ENCODE measurements at regions not wholly inside any gene's neighbourhood (a gene's known extent, or its start where the extent isn't known, plus 50 kb on each side); places are given as distances from the start of the nearest gene placed in this dataset.
"Not testable (repeated sequence)": the region's sequence is repeated elsewhere in the genome, so short reads cannot be mapped to it uniquely, and the experiment has no call there.

DNA sequence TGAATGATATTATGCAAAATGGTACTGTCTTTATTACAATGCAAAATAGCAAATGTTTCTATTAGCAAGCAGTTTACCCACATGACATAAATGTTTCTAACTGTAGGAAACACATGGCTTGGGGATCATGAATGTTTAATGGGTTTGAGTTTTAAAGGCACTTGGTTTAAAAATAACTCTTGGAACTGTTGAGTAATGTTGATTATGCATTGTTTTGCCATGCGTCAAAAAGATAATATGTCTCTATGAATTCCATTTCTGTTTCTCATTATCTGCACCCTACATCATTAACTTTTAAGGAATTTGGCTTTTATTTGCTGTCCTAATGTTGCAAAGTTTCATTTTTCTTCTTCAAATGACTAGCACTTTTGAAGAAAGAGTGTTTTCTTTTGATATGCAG lies 1355.5 kb downstream of the SUCLG1 start:
- no peak for TF ChIP-seq EZH2phosphoT487 (IDR thresholded peaks at IDR 0.05; ENCODE audit: borderline replicate concordance, low read length)
- no peak for TF ChIP-seq EZH2 (IDR thresholded peaks at IDR 0.05; ENCODE audit: low read length, unreplicated experiment)
- TF ChIP-seq, protein P1, sequence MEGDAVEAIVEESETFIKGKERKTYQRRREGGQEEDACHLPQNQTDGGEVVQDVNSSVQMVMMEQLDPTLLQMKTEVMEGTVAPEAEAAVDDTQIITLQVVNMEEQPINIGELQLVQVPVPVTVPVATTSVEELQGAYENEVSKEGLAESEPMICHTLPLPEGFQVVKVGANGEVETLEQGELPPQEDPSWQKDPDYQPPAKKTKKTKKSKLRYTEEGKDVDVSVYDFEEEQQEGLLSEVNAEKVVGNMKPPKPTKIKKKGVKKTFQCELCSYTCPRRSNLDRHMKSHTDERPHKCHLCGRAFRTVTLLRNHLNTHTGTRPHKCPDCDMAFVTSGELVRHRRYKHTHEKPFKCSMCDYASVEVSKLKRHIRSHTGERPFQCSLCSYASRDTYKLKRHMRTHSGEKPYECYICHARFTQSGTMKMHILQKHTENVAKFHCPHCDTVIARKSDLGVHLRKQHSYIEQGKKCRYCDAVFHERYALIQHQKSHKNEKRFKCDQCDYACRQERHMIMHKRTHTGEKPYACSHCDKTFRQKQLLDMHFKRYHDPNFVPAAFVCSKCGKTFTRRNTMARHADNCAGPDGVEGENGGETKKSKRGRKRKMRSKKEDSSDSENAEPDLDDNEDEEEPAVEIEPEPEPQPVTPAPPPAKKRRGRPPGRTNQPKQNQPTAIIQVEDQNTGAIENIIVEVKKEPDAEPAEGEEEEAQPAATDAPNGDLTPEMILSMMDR (conservative IDR thresholded peaks at IDR 0.05; ENCODE audit: low read depth, low read length): no peak
- Histone ChIP-seq H4K20me1 (ENCODE audit: low read length) (no peaks in the 10 kb centered on the region), H3K9me2 (replicated peaks; ENCODE audit: low read length) (no peaks in the 10 kb centered on the region), H3K27ac (ENCODE audit: low read length) (peak overlapping the region; percentile 33), H3K27me3 (ENCODE audit: low read length) (no peaks in the 10 kb centered on the region), H3K79me2 (ENCODE audit: low read length) (no peaks in the 10 kb centered on the region), H3K4me1 (ENCODE audit: insufficient read depth, low read length) (peaks cover 18% of the 10 kb centered on the region), H2AFZ (ENCODE audit: low read length) (peak overlapping the region; percentile 19), H3K4me3 (ENCODE audit: low read length) (0 out of 2 replicates have a peak overlapping the region, but pooled peaks have one; percentile 17), H3K36me3 (ENCODE audit: low read depth, low read length) (no peaks in the 10 kb centered on the region), H3F3A (ENCODE audit: low read length, unreplicated experiment) (no peaks in the 10 kb centered on the region), H3K9ac (ENCODE audit: low read length) (no peak overlapping the region), H3K9me3 (ENCODE audit: low read length) (no peaks in the 10 kb centered on the region), H3K4me2 (ENCODE audit: low read length) (peak overlapping the region; percentile 29)
- POLR2A ChIA-PET (ENCODE audit: unreplicated experiment): no interaction called here
- DNase-seq (peak; percentile 84), ATAC-seq (peak; percentile 77)
- intact Hi-C loops (cut with micrococcal nuclease): loop anchor here (1.0 kb wide), 1 partner anchor 110 kb away; no protein-coding TSS in a partner anchor
- CTCF ChIA-PET: no interaction called here
- BruUV-seq (replicated peaks): no TSS peak

DNA sequence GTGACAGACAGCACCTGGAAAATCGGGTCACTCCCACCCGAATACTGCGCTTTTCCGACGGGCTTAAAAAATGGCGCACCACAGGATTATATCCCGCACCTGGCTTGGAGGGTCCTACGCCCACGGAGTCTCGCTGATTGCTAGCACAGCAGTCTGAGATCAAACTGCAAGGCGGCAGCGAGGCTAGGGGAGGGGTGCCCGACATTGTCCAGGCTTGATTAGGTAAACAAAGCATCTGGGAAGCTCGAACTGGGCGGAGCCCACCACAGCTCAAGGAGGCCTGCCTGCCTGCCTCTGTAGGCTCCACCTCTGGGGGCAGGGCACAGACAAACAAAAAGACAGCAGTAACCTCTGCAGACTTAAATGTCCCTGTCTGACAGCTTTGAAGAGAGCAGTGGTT lies 1370.0 kb downstream of the SUCLG1 start:
- POLR2A ChIA-PET (ENCODE audit: unreplicated experiment); BruUV-seq (replicated peaks): not testable (repeated sequence)

DNA sequence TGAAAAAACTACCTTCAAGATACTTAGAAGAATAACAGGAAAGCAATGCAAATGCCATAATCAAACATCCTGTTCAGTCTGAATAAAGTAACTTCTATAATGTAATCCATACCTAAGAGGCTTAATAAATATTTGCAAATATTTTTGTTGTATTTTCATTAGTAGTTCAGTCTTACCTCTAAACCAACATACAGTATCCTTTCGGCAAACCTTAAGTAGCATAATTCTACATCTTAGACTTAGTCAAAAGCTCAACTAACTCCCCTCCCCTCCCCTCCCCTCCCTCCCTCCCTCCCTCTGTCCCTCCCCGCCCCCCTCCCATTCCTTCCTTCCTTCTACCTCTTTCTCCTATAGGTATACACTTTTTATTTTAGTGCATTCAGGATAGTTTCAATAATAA lies 1373.2 kb downstream of the SUCLG1 start:
- POLR2A ChIA-PET (ENCODE audit: unreplicated experiment): no interaction called here
- DNase-seq (no peak), ATAC-seq (no peak)
- no peak overlapping the region for H3K4me3 ChIP-seq (ENCODE audit: low read length)
- H2AFZ ChIP-seq (ENCODE audit: low read length): no peak overlapping the region
- CTCF ChIA-PET: no interaction called here
- no peak overlapping the region for H3K4me2 ChIP-seq (ENCODE audit: low read length)
- H3K9me2 ChIP-seq (replicated peaks; ENCODE audit: low read length): no peaks in the 10 kb centered on the region; the same call in 1 of the 2 replicates
- H3F3A ChIP-seq (ENCODE audit: low read length, unreplicated experiment): no peaks in the 10 kb centered on the region
- no peaks in the 10 kb centered on the region for H3K36me3 ChIP-seq (ENCODE audit: low read depth, low read length)
- no peaks in the 10 kb centered on the region for H3K79me2 ChIP-seq (ENCODE audit: low read length)
- no peak overlapping the region for H3K9ac ChIP-seq (ENCODE audit: low read length)
- BruUV-seq (replicated peaks): no TSS peak
- TF ChIP-seq EZH2phosphoT487 (IDR thresholded peaks at IDR 0.05; ENCODE audit: borderline replicate concordance, low read length) (no peak), EZH2 (IDR thresholded peaks at IDR 0.05; ENCODE audit: low read length, unreplicated experiment) (no peak)
- TF ChIP-seq, protein P1 (conservative IDR thresholded peaks at IDR 0.05; ENCODE audit: low read depth, low read length): no peak
- H3K27ac ChIP-seq (ENCODE audit: low read length): no peak overlapping the region
- no peaks in the 10 kb centered on the region for H3K4me1 ChIP-seq (ENCODE audit: insufficient read depth, low read length)
- intact Hi-C loops (cut with micrococcal nuclease): no loop called here
- no peaks in the 10 kb centered on the region for H3K9me3 ChIP-seq (ENCODE audit: low read length)
- no peaks in the 10 kb centered on the region for H3K27me3 ChIP-seq (ENCODE audit: low read length)
- H4K20me1 ChIP-seq (ENCODE audit: low read length): no peaks in the 10 kb centered on the region

More for the DNA sequence above, 1370.0 kb downstream of the SUCLG1 start:
- H4K20me1 ChIP-seq (ENCODE audit: low read length); H3K79me2 ChIP-seq (ENCODE audit: low read length); DNase-seq; H3K27ac ChIP-seq (ENCODE audit: low read length); H3K9me2 ChIP-seq (replicated peaks; ENCODE audit: low read length); H3F3A ChIP-seq (ENCODE audit: low read length, unreplicated experiment); H3K27me3 ChIP-seq (ENCODE audit: low read length); intact Hi-C loops (cut with micrococcal nuclease); ATAC-seq; H3K4me2 ChIP-seq (ENCODE audit: low read length); H3K4me1 ChIP-seq (ENCODE audit: insufficient read depth, low read length); H3K4me3 ChIP-seq (ENCODE audit: low read length); H3K9me3 ChIP-seq (ENCODE audit: low read length); H3K36me3 ChIP-seq (ENCODE audit: low read depth, low read length); H3K9ac ChIP-seq (ENCODE audit: low read length); H2AFZ ChIP-seq (ENCODE audit: low read length); CTCF ChIA-PET: not testable (repeated sequence)
